Peyer's patch (tissue), 4 donors: ENCODE measurements at regions not wholly inside any gene's neighbourhood (a gene's known extent, or its start where the extent isn't known, plus 50 kb on each side); places are given as distances from the start of the nearest gene placed in this dataset.

ENCODE experiments used
- CTCF ChIP-seq, 6 experiments: fragments of 450-650 bp in 4 of 6; fragments of 200-600 bp in 2 of 6; sonication (generic) in 1 of 6; IDR thresholded peaks; one replicate each; pipeline ENCODE4 v1.5.1; 2017 to 2019; ENCODE audit warnings: antibody characterized with exemption in 6 of 6, mild to moderate bottlenecking in 3 of 6, moderate library complexity in 1 of 6
- POLR2A ChIP-seq, 2 donors: fragments of 450-650 bp; IDR thresholded peaks; one replicate each; pipeline ENCODE4 v1.5.1; 2017; ENCODE audit warnings: antibody characterized with exemption in 2 of 2, mild to moderate bottlenecking in 2 of 2, moderate library complexity in 2 of 2

GRCh38 chr14:22505697-22506377 is 83.2 kb downstream of the DAD1 start:
- TF ChIP-seq CTCF (IDR thresholded peaks at IDR 0.05) (no peak), POLR2A (IDR thresholded peaks at IDR 0.05) (no peak)
